ENCODE measurements at regions not wholly inside any gene's neighbourhood (a gene's known extent, or its start where the extent isn't known, plus 50 kb on each side); places are given as distances from the start of the nearest gene placed in this dataset.

GRCh38 chr2:56912490-56912889, 728.7 kb downstream of the CCDC85A start:
- Histone ChIP-seq H3K27me3 (ENCODE audit: control insufficient read depth, insufficient read depth, low read length) (no peaks in the 10 kb centered on the region), H3K36me3 (ENCODE audit: control insufficient read depth, insufficient read depth, low read length) (no peaks in the 10 kb centered on the region)

GRCh38 chr2:56918790-56919189, 735.0 kb downstream of the CCDC85A start:
- Histone ChIP-seq H3K27me3 (ENCODE audit: control insufficient read depth, insufficient read depth, low read length) (no peaks in the 10 kb centered on the region), H3K4me3 (ENCODE audit: low read depth, low read length) (no peak overlapping the region), H3K9me3 (ENCODE audit: control insufficient read depth, insufficient read depth, low read length) (no peaks in the 10 kb centered on the region), H3K36me3 (ENCODE audit: control insufficient read depth, insufficient read depth, low read length) (no peaks in the 10 kb centered on the region), H3K9ac (ENCODE audit: low read depth, low read length) (no peak overlapping the region), H3K4me1 (ENCODE audit: control insufficient read depth, insufficient read depth, low read length) (no peaks in the 10 kb centered on the region)

More at GRCh38 chr2:56912490-56912889, 728.7 kb downstream of the CCDC85A start:
- Histone ChIP-seq H3K4me1 (ENCODE audit: control insufficient read depth, insufficient read depth, low read length) (no peaks in the 10 kb centered on the region), H3K9me3 (ENCODE audit: control insufficient read depth, insufficient read depth, low read length) (no peaks in the 10 kb centered on the region), H3K9ac (ENCODE audit: low read depth, low read length) (no peak overlapping the region), H3K4me3 (ENCODE audit: low read depth, low read length) (no peak overlapping the region)

- peaks cover 5% of the 10 kb centered on the region for H3K4me1 ChIP-seq (ENCODE audit: control insufficient read depth, insufficient read depth, low read length)
- no peak overlapping the region for H3K9ac ChIP-seq (ENCODE audit: low read depth, low read length)
- no peaks in the 10 kb centered on the region for H3K9me3 ChIP-seq (ENCODE audit: control insufficient read depth, insufficient read depth, low read length)
- no peaks in the 10 kb centered on the region for H3K27me3 ChIP-seq (ENCODE audit: control insufficient read depth, insufficient read depth, low read length)
- H3K36me3 ChIP-seq (ENCODE audit: control insufficient read depth, insufficient read depth, low read length): no peaks in the 10 kb centered on the region
- H3K4me3 ChIP-seq (ENCODE audit: low read depth, low read length): no peak overlapping the region
Measured at GRCh38 chr2:56933976-56934375, 750.2 kb downstream of the CCDC85A start.

- Histone ChIP-seq H3K9me3 (ENCODE audit: control insufficient read depth, insufficient read depth, low read length) (no peaks in the 10 kb centered on the region), H3K27me3 (ENCODE audit: control insufficient read depth, insufficient read depth, low read length) (no peaks in the 10 kb centered on the region), H3K4me3 (ENCODE audit: low read depth, low read length) (no peak overlapping the region), H3K4me1 (ENCODE audit: control insufficient read depth, insufficient read depth, low read length) (peaks cover 5% of the 10 kb centered on the region), H3K36me3 (ENCODE audit: control insufficient read depth, insufficient read depth, low read length) (no peaks in the 10 kb centered on the region), H3K9ac (ENCODE audit: low read depth, low read length) (no peak overlapping the region)
Measured at GRCh38 chr2:56934866-56935265, 751.1 kb downstream of the CCDC85A start.

- H3K9ac ChIP-seq (ENCODE audit: low read depth, low read length): no peak overlapping the region
- H3K27me3 ChIP-seq (ENCODE audit: control insufficient read depth, insufficient read depth, low read length): no peaks in the 10 kb centered on the region
- H3K9me3 ChIP-seq (ENCODE audit: control insufficient read depth, insufficient read depth, low read length): no peaks in the 10 kb centered on the region
- peaks cover 5% of the 10 kb centered on the region for H3K4me1 ChIP-seq (ENCODE audit: control insufficient read depth, insufficient read depth, low read length)
- no peaks in the 10 kb centered on the region for H3K36me3 ChIP-seq (ENCODE audit: control insufficient read depth, insufficient read depth, low read length)
- H3K4me3 ChIP-seq (ENCODE audit: low read depth, low read length): no peak overlapping the region
Measured at GRCh38 chr2:56940054-56940453, 756.3 kb downstream of the CCDC85A start.

GRCh38 chr2:56952871-56953270, 769.1 kb downstream of the CCDC85A start:
- H3K9ac ChIP-seq (ENCODE audit: low read depth, low read length): no peak overlapping the region
- no peaks in the 10 kb centered on the region for H3K4me1 ChIP-seq (ENCODE audit: control insufficient read depth, insufficient read depth, low read length)
- no peaks in the 10 kb centered on the region for H3K27me3 ChIP-seq (ENCODE audit: control insufficient read depth, insufficient read depth, low read length)
- H3K9me3 ChIP-seq (ENCODE audit: control insufficient read depth, insufficient read depth, low read length): peaks cover 9% of the 10 kb centered on the region
- no peaks in the 10 kb centered on the region for H3K36me3 ChIP-seq (ENCODE audit: control insufficient read depth, insufficient read depth, low read length)
- H3K4me3 ChIP-seq (ENCODE audit: low read depth, low read length): no peak overlapping the region

- no peaks in the 10 kb centered on the region for H3K36me3 ChIP-seq (ENCODE audit: control insufficient read depth, insufficient read depth, low read length)
- H3K27me3 ChIP-seq (ENCODE audit: control insufficient read depth, insufficient read depth, low read length): no peaks in the 10 kb centered on the region
Measured at GRCh38 chr2:56960581-56960980, 776.8 kb downstream of the CCDC85A start.

GRCh38 chr2:56962673-56963072, 778.9 kb downstream of the CCDC85A start:
- Histone ChIP-seq H3K9ac (ENCODE audit: low read depth, low read length) (no peak overlapping the region), H3K4me1 (ENCODE audit: control insufficient read depth, insufficient read depth, low read length) (no peaks in the 10 kb centered on the region), H3K27me3 (ENCODE audit: control insufficient read depth, insufficient read depth, low read length) (no peaks in the 10 kb centered on the region), H3K4me3 (ENCODE audit: low read depth, low read length) (no peak overlapping the region), H3K9me3 (ENCODE audit: control insufficient read depth, insufficient read depth, low read length) (no peaks in the 10 kb centered on the region), H3K36me3 (ENCODE audit: control insufficient read depth, insufficient read depth, low read length) (no peaks in the 10 kb centered on the region)

More at GRCh38 chr2:56960581-56960980, 776.8 kb downstream of the CCDC85A start:
- H3K9me3 ChIP-seq (ENCODE audit: control insufficient read depth, insufficient read depth, low read length): peaks cover 6% of the 10 kb centered on the region
- no peak overlapping the region for H3K4me3 ChIP-seq (ENCODE audit: low read depth, low read length)
- H3K9ac ChIP-seq (ENCODE audit: low read depth, low read length): no peak overlapping the region
- no peaks in the 10 kb centered on the region for H3K4me1 ChIP-seq (ENCODE audit: control insufficient read depth, insufficient read depth, low read length)

GRCh38 chr2:56969513-56969912, 785.7 kb downstream of the CCDC85A start:
- Histone ChIP-seq H3K4me3 (ENCODE audit: low read depth, low read length) (no peak overlapping the region), H3K27me3 (ENCODE audit: control insufficient read depth, insufficient read depth, low read length) (no peaks in the 10 kb centered on the region), H3K9me3 (ENCODE audit: control insufficient read depth, insufficient read depth, low read length) (no peaks in the 10 kb centered on the region), H3K9ac (ENCODE audit: low read depth, low read length) (no peak overlapping the region), H3K36me3 (ENCODE audit: control insufficient read depth, insufficient read depth, low read length) (no peaks in the 10 kb centered on the region), H3K4me1 (ENCODE audit: control insufficient read depth, insufficient read depth, low read length) (no peaks in the 10 kb centered on the region)

GRCh38 chr2:56971383-56971974, 787.7 kb downstream of the CCDC85A start:
- Histone ChIP-seq H3K4me1 (ENCODE audit: control insufficient read depth, insufficient read depth, low read length) (no peaks in the 10 kb centered on the region), H3K27me3 (ENCODE audit: control insufficient read depth, insufficient read depth, low read length) (no peaks in the 10 kb centered on the region), H3K36me3 (ENCODE audit: control insufficient read depth, insufficient read depth, low read length) (no peaks in the 10 kb centered on the region), H3K9ac (ENCODE audit: low read depth, low read length) (no peak overlapping the region), H3K4me3 (ENCODE audit: low read depth, low read length) (no peak overlapping the region), H3K9me3 (ENCODE audit: control insufficient read depth, insufficient read depth, low read length) (no peaks in the 10 kb centered on the region)

GRCh38 chr2:56981554-56981953, 797.8 kb downstream of the CCDC85A start:
- no peaks in the 10 kb centered on the region for H3K4me1 ChIP-seq (ENCODE audit: control insufficient read depth, insufficient read depth, low read length)
- no peaks in the 10 kb centered on the region for H3K27me3 ChIP-seq (ENCODE audit: control insufficient read depth, insufficient read depth, low read length)
- H3K9me3 ChIP-seq (ENCODE audit: control insufficient read depth, insufficient read depth, low read length): no peaks in the 10 kb centered on the region
- H3K9ac ChIP-seq (ENCODE audit: low read depth, low read length): no peak overlapping the region
- no peaks in the 10 kb centered on the region for H3K36me3 ChIP-seq (ENCODE audit: control insufficient read depth, insufficient read depth, low read length)
- no peak overlapping the region for H3K4me3 ChIP-seq (ENCODE audit: low read depth, low read length)

- H3K4me1 ChIP-seq (ENCODE audit: control insufficient read depth, insufficient read depth, low read length): no peaks in the 10 kb centered on the region
- no peaks in the 10 kb centered on the region for H3K9me3 ChIP-seq (ENCODE audit: control insufficient read depth, insufficient read depth, low read length)
Measured at GRCh38 chr2:56985609-56986008, 801.8 kb downstream of the CCDC85A start.

More at GRCh38 chr2:56985609-56986008, 801.8 kb downstream of the CCDC85A start:
- no peaks in the 10 kb centered on the region for H3K27me3 ChIP-seq (ENCODE audit: control insufficient read depth, insufficient read depth, low read length)
- H3K9ac ChIP-seq (ENCODE audit: low read depth, low read length): no peak overlapping the region
- H3K36me3 ChIP-seq (ENCODE audit: control insufficient read depth, insufficient read depth, low read length): no peaks in the 10 kb centered on the region
- H3K4me3 ChIP-seq (ENCODE audit: low read depth, low read length): no peak overlapping the region
